ENCODE measurements at regions not wholly inside any gene's neighbourhood (a gene's known extent, or its start where the extent isn't known, plus 50 kb on each side); places are given as distances from the start of the nearest gene placed in this dataset.

GRCh38 chr4:29565256-29565655, 1154.9 kb upstream of the PCDH7 start:
- no peak overlapping the region for H3K4ac ChIP-seq (replicated peaks; ENCODE audit: insufficient read length, low read depth, low read length)
- H3K27ac ChIP-seq (ENCODE audit: low read depth, low read length), result no peak overlapping the region
- no peak overlapping the region for H4K91ac ChIP-seq (replicated peaks; ENCODE audit: insufficient read length, low read length)
- no peak overlapping the region for H2BK5ac ChIP-seq (ENCODE audit: low read depth, low read length)
- FAIRE-seq (no peak), DNase-seq (ENCODE audit: low read depth in 1 of 2, low spot score in 2 of 2) (no peak)
- H3K9me3 ChIP-seq (ENCODE audit: insufficient read depth in 2 of 2, low read depth in 1 of 2, low read length in 1 of 2), result no peaks in the 10 kb centered on the region
- no peaks in the 10 kb centered on the region for H4K20me1 ChIP-seq (replicated peaks in 1 of 2; ENCODE audit: control insufficient read depth in 1 of 2, insufficient read depth in 2 of 2, low read length in 2 of 2)
- H3K79me1 ChIP-seq (ENCODE audit: low read depth, low read length), result no peaks in the 10 kb centered on the region
- H2BK120ac ChIP-seq (replicated peaks; ENCODE audit: low read depth, low read length), result no peak overlapping the region
- no peak overlapping the region for H2BK15ac ChIP-seq (ENCODE audit: low read length)
- 97% methylated on average over 2 of the region's 2 CpGs; no CpG with 5 or more reads in 1 of the 2 experiments for WGBS, 2 experiments (ENCODE audit: extremely low coverage in 1 of 2, insufficient coverage in 1 of 2, insufficient read length in 1 of 2, insufficient replicate concordance in 2 of 2, low coverage in 1 of 2, low lambda C conversion rate in 2 of 2, missing lambda C conversion rate in 1 of 2)
- H3K18ac ChIP-seq (ENCODE audit: extremely low read depth, low read length), result no peak overlapping the region
- TF ChIP-seq SP1 (IDR thresholded peaks at IDR 0.05; ENCODE audit: low read depth, low read length), result no peak
- TF ChIP-seq GABPA (IDR thresholded peaks at IDR 0.05; ENCODE audit: borderline replicate concordance, insufficient read depth, low read length), result no peak
- no peak for TF ChIP-seq KDM1A (IDR thresholded peaks at IDR 0.05; ENCODE audit: borderline replicate concordance, low read length)
- no peak for TF ChIP-seq ATF3 (IDR thresholded peaks at IDR 0.05; ENCODE audit: insufficient read depth, low read depth, low read length)
- TF ChIP-seq TBP (IDR thresholded peaks at IDR 0.05; ENCODE audit: low read depth, low read length), result no peak
- no peak for TF ChIP-seq ZNF274 (IDR thresholded peaks at IDR 0.05; ENCODE audit: borderline replicate concordance, extremely low read depth, low read length)
- no peak for TF ChIP-seq E2F6 (IDR thresholded peaks at IDR 0.05)
- no peak for TF ChIP-seq POLR2AphosphoS5 (IDR thresholded peaks at IDR 0.05; ENCODE audit: low read depth, low read length)
- TF ChIP-seq SP2 (IDR thresholded peaks at IDR 0.05; ENCODE audit: low read length), result no peak
- no peak overlapping the region for H3K23ac ChIP-seq (ENCODE audit: insufficient read length)
- no peak overlapping the region for H3K4me3 ChIP-seq (ENCODE audit: extremely low read depth in 1 of 4, insufficient read depth in 2 of 4, low read depth in 3 of 4, low read length in 4 of 4)
- H4K5ac ChIP-seq (ENCODE audit: insufficient read length, low read depth, low read length), result no peak overlapping the region
- no peak overlapping the region for H4K8ac ChIP-seq (ENCODE audit: extremely low read depth, insufficient read depth, low read length)
- H3K23me2 ChIP-seq (ENCODE audit: low read depth, low read length), result no peaks in the 10 kb centered on the region
- no peaks in the 10 kb centered on the region for H3K79me2 ChIP-seq (ENCODE audit: control insufficient read depth in 1 of 2, insufficient read depth in 2 of 2, low read length in 2 of 2)
- no peak overlapping the region for H3K14ac ChIP-seq (ENCODE audit: insufficient read length)
- no peak overlapping the region for H2AK5ac ChIP-seq (ENCODE audit: low read depth, low read length)
- H2AFZ ChIP-seq (ENCODE audit: low read length), result no peak overlapping the region
- H3K56ac ChIP-seq (replicated peaks; ENCODE audit: insufficient read length, low read depth, low read length), result no peak overlapping the region
- H2BK12ac ChIP-seq (ENCODE audit: low read depth, low read length), result no peak overlapping the region
- H3K4me2 ChIP-seq (ENCODE audit: insufficient read depth in 1 of 2, low read depth in 2 of 2, low read length in 2 of 2), result no peak overlapping the region
- POLR2A ChIA-PET (ENCODE audit: partially characterized antibody), result no interaction called here
- H3K9ac ChIP-seq (replicated peaks in 1 of 4; ENCODE audit: extremely low read depth in 1 of 4, low read depth in 3 of 4, low read length in 3 of 4), result no peak overlapping the region
- no peak overlapping the region for H2BK20ac ChIP-seq (ENCODE audit: low read length)
- H3K36me3 ChIP-seq (ENCODE audit: control insufficient read depth in 2 of 4, insufficient read depth in 4 of 4, low read length in 3 of 4), result no peaks in the 10 kb centered on the region
- CTCF ChIA-PET (ENCODE audit: partially characterized antibody), result no interaction called here
- no peaks in the 10 kb centered on the region for H3K27me3 ChIP-seq (replicated peaks in 1 of 4; ENCODE audit: control insufficient read depth in 3 of 4, extremely low read depth in 1 of 4, insufficient read depth in 3 of 4, low read length in 3 of 4)
- H3K4me1 ChIP-seq (replicated peaks in 1 of 4; ENCODE audit: control insufficient read depth in 3 of 4, insufficient read depth in 4 of 4, low read length in 3 of 4), result no peaks in the 10 kb centered on the region
